ENCODE measurements at regions not wholly inside any gene's neighbourhood (a gene's known extent, or its start where the extent isn't known, plus 50 kb on each side); places are given as distances from the start of the nearest gene placed in this dataset.

- TF ChIP-seq ZNF274 (IDR thresholded peaks at IDR 0.05; ENCODE audit: low read depth, low read length) = no peak
Observed at GRCh38 chr9:90379771-90380170, 262.9 kb downstream of the DIRAS2 start.

GRCh38 chr9:90385146-90385545 is 257.5 kb downstream of the DIRAS2 start:
- TF ChIP-seq ZNF274 (IDR thresholded peaks at IDR 0.05; ENCODE audit: low read depth, low read length) = no peak

More at GRCh38 chr9:90379771-90380170, 262.9 kb downstream of the DIRAS2 start:
- H3K4me3 ChIP-seq (ENCODE audit: low read length) = no peak overlapping the region

DNA sequence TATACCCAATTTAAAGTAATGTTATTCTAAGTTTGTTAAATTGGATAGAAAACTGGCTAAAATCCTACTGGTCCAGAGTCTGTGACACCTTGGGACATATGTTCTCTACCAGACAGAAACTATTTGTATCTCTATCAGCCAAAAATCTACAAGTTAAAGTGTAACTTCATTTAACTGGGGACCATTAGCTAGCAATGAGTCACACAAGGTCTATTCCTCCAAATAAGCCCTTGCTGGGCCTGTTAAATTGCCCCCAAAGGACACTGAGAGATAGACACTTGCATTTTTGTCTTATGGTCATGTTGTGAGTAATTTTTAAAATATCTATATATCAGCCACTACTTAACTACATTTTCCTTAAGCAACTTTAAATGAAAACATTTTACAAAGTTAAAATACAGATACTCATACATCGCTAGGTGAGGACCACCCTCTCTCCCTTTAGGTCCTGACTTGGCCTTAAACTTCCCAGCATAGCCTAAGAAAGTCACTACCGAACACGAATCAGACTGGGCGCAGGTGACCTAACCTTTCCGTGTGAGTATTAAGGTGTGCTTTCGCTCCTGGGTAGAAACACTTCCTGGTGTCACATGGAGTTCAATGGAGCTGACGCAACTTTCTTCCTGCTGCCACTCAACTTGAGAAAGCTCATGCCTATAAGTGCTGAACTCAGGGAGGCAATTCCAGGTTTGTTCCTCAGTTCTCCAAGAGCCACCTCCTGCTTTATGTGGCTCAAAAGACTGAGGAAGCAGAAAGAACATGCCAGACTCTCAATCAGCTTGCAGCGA is 249.1 kb downstream of the DIRAS2 start:
- no peak overlapping the region for H3K4me3 ChIP-seq (ENCODE audit: low read length)
- no peak for TF ChIP-seq ZNF274 (IDR thresholded peaks at IDR 0.05; ENCODE audit: low read depth, low read length)

More at GRCh38 chr9:90385146-90385545, 257.5 kb downstream of the DIRAS2 start:
- no peak overlapping the region for H3K4me3 ChIP-seq (ENCODE audit: low read length)

DNA sequence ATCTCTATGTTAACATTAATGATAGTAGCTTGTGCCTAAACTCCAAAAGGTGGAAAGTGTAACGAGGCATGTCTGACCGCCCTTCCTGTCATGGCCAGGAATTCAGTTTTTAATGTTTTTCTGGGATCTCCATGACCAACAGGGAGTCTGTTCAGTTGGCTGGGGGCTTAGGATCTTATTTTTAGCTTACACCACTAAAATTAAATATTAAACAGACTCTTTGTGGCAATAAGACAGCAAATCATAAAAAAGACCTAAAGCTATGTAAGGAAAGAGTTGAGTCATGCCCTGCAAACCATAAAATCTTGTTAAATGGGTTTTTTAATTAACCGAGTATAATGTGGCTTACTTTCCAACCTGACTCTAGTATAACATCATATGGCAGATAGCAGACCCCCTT is 247.8 kb downstream of the DIRAS2 start:
- TF ChIP-seq ZNF274 (IDR thresholded peaks at IDR 0.05; ENCODE audit: low read depth, low read length) = no peak
- no peak overlapping the region for H3K4me3 ChIP-seq (ENCODE audit: low read length)

DNA sequence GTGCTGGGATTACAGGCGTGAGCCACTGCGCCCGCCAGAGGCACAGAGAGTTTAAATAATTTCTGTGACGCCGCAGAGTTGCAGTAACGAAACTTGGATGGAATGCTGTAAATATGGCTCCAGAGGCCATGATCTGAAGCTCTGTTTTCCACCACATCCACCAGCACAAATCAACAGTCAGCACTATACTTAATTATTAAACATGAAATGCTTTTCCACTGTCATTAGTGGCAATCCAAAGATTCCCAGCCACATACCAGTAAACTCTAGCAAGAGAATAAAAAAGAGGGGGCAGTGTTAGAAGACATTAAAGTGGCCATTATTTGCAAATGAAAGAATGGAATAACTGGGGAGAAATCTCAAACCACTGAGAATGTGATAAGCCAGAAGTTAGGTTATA is 242.5 kb downstream of the DIRAS2 start:
- no peak for TF ChIP-seq ZNF274 (IDR thresholded peaks at IDR 0.05; ENCODE audit: low read depth, low read length)
- no peak overlapping the region for H3K4me3 ChIP-seq (ENCODE audit: low read length)

- no peak for TF ChIP-seq ZNF274 (IDR thresholded peaks at IDR 0.05; ENCODE audit: low read depth, low read length)
- H3K4me3 ChIP-seq (ENCODE audit: low read length) = no peak overlapping the region
Observed at GRCh38 chr9:90408659-90409058, 234.0 kb downstream of the DIRAS2 start.

- no peak overlapping the region for H3K4me3 ChIP-seq (ENCODE audit: low read length)
- no peak for TF ChIP-seq ZNF274 (IDR thresholded peaks at IDR 0.05; ENCODE audit: low read depth, low read length)
Observed at GRCh38 chr9:90419221-90419851, 223.3 kb downstream of the DIRAS2 start.

DNA sequence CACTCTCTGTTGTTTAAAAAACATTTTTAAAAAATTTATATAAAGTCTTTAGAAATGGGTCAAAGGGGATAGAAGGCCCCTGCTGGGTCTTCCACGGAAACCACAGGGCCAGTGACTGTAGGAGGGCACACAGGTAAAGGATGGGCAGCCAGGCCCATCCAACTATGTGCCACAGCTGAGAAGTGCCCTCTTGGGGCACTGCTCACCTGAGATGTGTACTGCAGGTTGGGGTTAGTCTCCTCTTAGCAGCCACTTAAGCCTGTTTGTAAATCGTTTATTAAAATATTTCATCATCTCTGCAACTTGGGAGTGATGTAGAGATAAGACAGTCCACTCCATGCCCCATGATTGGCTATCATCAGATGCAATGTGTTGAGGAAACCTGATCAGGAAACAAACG is 222.4 kb downstream of the DIRAS2 start:
- no peak for TF ChIP-seq ZNF274 (IDR thresholded peaks at IDR 0.05; ENCODE audit: low read depth, low read length)
- H3K4me3 ChIP-seq (ENCODE audit: low read length) = no peak overlapping the region

DNA sequence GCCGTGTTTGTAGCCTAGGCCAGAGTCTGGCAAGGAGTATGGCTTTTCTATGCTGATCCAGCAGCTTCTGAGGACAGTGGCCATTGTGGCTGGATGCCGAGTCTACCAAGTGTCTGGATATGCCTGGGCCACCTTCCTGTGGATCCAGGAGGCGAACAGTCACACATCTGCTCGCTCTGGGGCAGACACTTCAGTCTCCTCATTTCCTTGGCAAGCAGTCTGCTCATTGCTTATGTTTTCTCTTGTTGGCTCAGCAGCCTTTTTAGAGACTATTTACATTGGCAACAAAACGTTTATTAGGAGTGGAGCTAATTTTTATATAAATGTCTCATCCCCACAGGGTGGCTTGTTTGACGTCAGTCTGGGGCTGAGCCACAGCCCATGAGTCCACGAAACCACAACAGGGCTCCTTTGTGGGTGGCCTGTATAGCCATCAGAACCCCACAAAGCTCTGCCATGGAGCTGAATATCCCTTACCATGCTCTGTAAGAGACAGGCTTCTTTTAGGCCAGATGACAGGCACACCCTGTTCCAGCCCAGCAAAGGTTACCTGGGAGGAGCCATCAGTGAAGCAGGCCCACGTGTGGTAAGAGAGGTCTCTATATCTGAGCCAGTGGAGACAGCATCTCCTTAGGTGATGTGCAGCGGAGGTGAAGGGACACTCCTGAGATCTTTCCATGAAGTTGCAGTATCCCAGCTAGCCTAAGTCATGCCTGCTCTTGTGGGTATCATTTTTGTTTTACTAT is 221.7 kb downstream of the DIRAS2 start:
- no peak overlapping the region for H3K4me3 ChIP-seq (ENCODE audit: low read length)
- TF ChIP-seq ZNF274 (IDR thresholded peaks at IDR 0.05; ENCODE audit: low read depth, low read length) = no peak

DNA sequence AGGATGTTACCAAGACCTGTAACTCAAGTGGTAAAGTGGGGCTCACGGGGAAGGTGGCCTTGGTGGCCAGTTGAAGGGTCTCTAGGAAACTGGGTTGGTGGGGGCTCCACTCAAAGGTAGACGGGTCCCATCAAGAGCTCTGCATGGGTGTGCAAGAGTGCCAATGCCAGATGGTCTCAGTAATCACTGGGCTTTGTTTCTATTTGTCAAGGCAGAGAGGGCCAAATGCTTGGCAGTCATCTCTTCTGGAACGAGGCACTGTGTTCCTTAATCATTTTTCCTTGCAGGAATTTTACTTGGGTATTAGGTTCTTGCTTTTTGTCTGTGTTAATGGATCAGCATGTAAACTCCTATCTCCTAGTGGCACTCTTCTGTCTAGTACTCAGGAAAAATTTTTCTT is 220.8 kb downstream of the DIRAS2 start:
- no peak for TF ChIP-seq ZNF274 (IDR thresholded peaks at IDR 0.05; ENCODE audit: low read depth, low read length)
- H3K4me3 ChIP-seq (ENCODE audit: low read length) = no peak overlapping the region

DNA sequence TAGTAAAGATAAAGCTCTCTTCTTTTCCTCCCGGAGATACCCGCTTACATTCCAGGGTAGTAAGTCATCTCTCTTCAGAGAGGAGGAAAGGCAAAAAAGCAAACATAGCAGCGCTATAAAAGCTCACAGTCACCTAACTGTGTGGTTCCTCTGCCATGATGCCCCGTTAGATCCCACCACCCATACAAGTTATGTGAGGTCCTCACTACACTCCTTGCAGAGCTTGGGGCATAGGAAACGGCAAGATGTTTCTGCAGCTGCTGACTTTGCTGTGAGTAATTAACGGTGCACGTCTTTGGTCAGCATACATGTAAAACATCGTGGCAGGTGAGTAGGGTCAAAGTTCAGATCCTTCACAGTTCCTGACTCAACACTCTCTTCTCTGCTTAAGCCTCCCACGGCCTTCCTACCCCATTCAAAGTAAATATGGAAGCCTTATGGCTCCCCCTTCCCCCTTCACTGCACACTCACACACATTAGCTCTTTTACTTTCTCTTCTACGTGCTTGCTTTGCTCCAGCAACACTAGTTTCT is 218.9 kb downstream of the DIRAS2 start:
- no peak overlapping the region for H3K4me3 ChIP-seq (ENCODE audit: low read length)
- no peak for TF ChIP-seq ZNF274 (IDR thresholded peaks at IDR 0.05; ENCODE audit: low read depth, low read length)

DNA sequence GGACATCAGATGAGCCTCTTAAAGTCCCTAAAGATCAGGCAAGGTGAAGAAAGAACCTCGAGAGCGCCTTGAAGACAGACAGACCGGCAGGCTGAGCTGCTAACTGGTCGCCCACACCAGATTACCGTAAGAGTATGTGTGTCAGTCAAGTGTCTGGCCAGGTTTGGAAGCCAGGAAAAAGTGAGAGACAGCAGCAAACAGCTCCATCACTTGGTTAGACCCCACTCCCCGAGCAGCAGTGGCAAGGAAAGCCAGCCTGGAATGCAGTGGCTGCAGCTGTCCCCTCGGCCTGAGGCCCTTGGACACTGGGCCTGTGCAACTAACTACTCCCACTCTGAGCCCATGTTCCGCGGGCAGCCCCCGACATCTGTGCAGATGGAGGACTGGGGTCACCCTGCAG is 214.1 kb downstream of the DIRAS2 start:
- TF ChIP-seq ZNF274 (IDR thresholded peaks at IDR 0.05; ENCODE audit: low read depth, low read length) = no peak
- no peak overlapping the region for H3K4me3 ChIP-seq (ENCODE audit: low read length)

- H3K4me3 ChIP-seq (ENCODE audit: low read length) = no peak overlapping the region
- no peak for TF ChIP-seq ZNF274 (IDR thresholded peaks at IDR 0.05; ENCODE audit: low read depth, low read length)
Observed at GRCh38 chr9:90432951-90433350, 209.7 kb downstream of the DIRAS2 start.

- no peak for TF ChIP-seq ZNF274 (IDR thresholded peaks at IDR 0.05; ENCODE audit: low read depth, low read length)
Observed at GRCh38 chr9:90433398-90433941, 209.2 kb downstream of the DIRAS2 start.

More at GRCh38 chr9:90433398-90433941, 209.2 kb downstream of the DIRAS2 start:
- H3K4me3 ChIP-seq (ENCODE audit: low read length) = no peak overlapping the region

All from GM08714 (cell line).